Memory B cell (primary cell): ENCODE measurements at regions not wholly inside any gene's neighbourhood (a gene's known extent, or its start where the extent isn't known, plus 50 kb on each side); places are given as distances from the start of the nearest gene placed in this dataset.
"Not testable (repeated sequence)": the region's sequence is repeated elsewhere in the genome, so short reads cannot be mapped to it uniquely, and the experiment has no call there.

Source experiments
- ATAC-seq: fragments of 150-1000 bp; cut with Tn5 transposase; 2 replicates; pipeline ENCODE4 v1.10.0; 2021; ENCODE audit warnings: low read depth, mild to moderate bottlenecking, moderate library complexity
- DNase-seq, 2 donors: peaks; one replicate each; pipeline ENCODE4 v3.0.0; 2022; ENCODE audit warnings: low spot score in 2 of 2
- H3K27ac Mint-ChIP-seq: one replicate; pipeline ENCODE4 v1.8.0; 2022; ENCODE audit warnings: mild to moderate bottlenecking, moderate library complexity, mixed read lengths
- H3K27me3 Mint-ChIP-seq: one replicate; pipeline ENCODE4 v1.8.0; 2022; ENCODE audit warnings: mixed read lengths
- H3K36me3 Mint-ChIP-seq: one replicate; pipeline ENCODE4 v1.8.0; 2022; ENCODE audit warnings: mild to moderate bottlenecking, mixed read lengths
- H3K4me1 Mint-ChIP-seq: one replicate; pipeline ENCODE4 v1.8.0; 2022; ENCODE audit warnings: mixed read lengths
- H3K4me3 Mint-ChIP-seq: one replicate; pipeline ENCODE4 v1.8.0; 2022; ENCODE audit warnings: mild to moderate bottlenecking, moderate library complexity, mixed read lengths
- H3K9me3 Mint-ChIP-seq: one replicate; pipeline ENCODE4 v1.8.0; 2022; ENCODE audit warnings: mixed read lengths

- peaks cover 47% of the 10 kb centered on the region for H3K4me1 Mint-ChIP-seq
Observed at GRCh38 chr4:79599691-79600090, 191.7 kb upstream of the GK2 start.

GRCh38 chr4:79598801-79599200 lies 190.8 kb upstream of the GK2 start:
- Mint-ChIP-seq H3K27me3 (no peaks in the 10 kb centered on the region), H3K4me1 (peaks cover 44% of the 10 kb centered on the region), H3K27ac (peak overlapping the region; percentile 88), H3K36me3 (peaks cover 17% of the 10 kb centered on the region), H3K4me3 (peak overlapping the region; percentile 88), H3K9me3 (peaks cover 9% of the 10 kb centered on the region)
- no peak for DNase-seq
- ATAC-seq: no peak

More at GRCh38 chr4:79599691-79600090, 191.7 kb upstream of the GK2 start:
- Mint-ChIP-seq H3K27me3 (no peaks in the 10 kb centered on the region), H3K4me3 (peak overlapping the region; percentile 88), H3K27ac (peak overlapping the region; percentile 88), H3K36me3 (peaks cover 17% of the 10 kb centered on the region), H3K9me3 (peaks cover 9% of the 10 kb centered on the region)
- DNase-seq: no peak
- no peak for ATAC-seq

- H3K27ac Mint-ChIP-seq: peak overlapping the region; percentile 88
- ATAC-seq: peak; percentile 83
- DNase-seq: no peak
- peaks cover 6% of the 10 kb centered on the region for H3K9me3 Mint-ChIP-seq
- H3K4me1 Mint-ChIP-seq: peaks cover 38% of the 10 kb centered on the region
- peaks cover 16% of the 10 kb centered on the region for H3K36me3 Mint-ChIP-seq
- H3K27me3 Mint-ChIP-seq: no peaks in the 10 kb centered on the region
- H3K4me3 Mint-ChIP-seq: peak overlapping the region; percentile 57
Observed at GRCh38 chr4:79598214-79598613, 190.2 kb upstream of the GK2 start.

DNA sequence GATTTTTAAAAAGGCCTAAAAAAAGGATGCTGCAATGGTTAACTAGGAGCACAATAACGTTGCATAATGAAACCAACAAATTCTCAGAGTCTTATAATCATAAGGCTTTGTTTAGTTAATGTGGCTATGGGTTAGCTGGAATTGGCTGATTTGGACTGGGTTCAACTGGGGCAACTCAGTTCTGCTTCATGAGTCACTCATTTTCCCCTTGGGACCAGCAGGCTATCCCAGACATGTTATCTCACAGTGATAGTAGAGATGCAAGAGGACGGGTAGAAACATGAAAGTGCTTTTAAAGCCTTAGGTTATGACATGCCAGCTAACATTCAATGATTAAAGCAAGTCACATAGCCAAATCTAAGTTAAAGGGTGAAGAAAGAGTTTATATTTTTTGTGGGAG lies 189.2 kb upstream of the GK2 start:
- peaks cover 7% of the 10 kb centered on the region for H3K9me3 Mint-ChIP-seq
- peaks cover 2% of the 10 kb centered on the region for H3K27me3 Mint-ChIP-seq
- DNase-seq (no peak), ATAC-seq (no peak)
- peak overlapping the region; percentile 88 for H3K27ac Mint-ChIP-seq
- H3K36me3 Mint-ChIP-seq: peaks cover 15% of the 10 kb centered on the region
- peak overlapping the region; percentile 56 for H3K4me3 Mint-ChIP-seq
- H3K4me1 Mint-ChIP-seq: peaks cover 40% of the 10 kb centered on the region

DNA sequence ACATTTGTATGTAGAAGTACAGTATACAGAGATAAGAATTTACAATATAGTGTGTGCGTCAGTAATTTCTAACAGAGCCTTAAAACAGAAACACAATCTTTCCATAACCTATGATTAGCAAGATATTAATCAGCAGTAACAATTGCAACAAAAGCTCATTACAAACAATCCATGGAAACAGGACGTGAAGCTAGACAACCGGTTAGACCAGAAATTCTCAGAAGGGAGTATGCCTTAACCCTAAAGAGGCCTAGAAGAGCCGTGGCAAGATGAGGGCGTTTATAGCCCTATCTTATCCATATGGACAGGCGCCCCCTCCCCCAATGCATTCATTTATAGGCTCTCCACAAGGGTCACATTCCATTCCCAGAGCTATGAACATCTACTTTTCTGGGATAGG lies 184.2 kb upstream of the GK2 start:
- not testable (repeated sequence) for H3K27me3 Mint-ChIP-seq, H3K27ac Mint-ChIP-seq, ATAC-seq, H3K36me3 Mint-ChIP-seq, H3K9me3 Mint-ChIP-seq, H3K4me3 Mint-ChIP-seq, H3K4me1 Mint-ChIP-seq, DNase-seq

GRCh38 chr4:79588679-79589078 lies 180.7 kb upstream of the GK2 start:
- ATAC-seq (no peak), DNase-seq (no peak)
- Mint-ChIP-seq H3K36me3 (peaks cover 2% of the 10 kb centered on the region), H3K4me1 (peaks cover 2% of the 10 kb centered on the region), H3K27me3 (peaks cover 2% of the 10 kb centered on the region), H3K4me3 (no peak overlapping the region), H3K9me3 (peaks cover 2% of the 10 kb centered on the region), H3K27ac (no peak overlapping the region)

DNA sequence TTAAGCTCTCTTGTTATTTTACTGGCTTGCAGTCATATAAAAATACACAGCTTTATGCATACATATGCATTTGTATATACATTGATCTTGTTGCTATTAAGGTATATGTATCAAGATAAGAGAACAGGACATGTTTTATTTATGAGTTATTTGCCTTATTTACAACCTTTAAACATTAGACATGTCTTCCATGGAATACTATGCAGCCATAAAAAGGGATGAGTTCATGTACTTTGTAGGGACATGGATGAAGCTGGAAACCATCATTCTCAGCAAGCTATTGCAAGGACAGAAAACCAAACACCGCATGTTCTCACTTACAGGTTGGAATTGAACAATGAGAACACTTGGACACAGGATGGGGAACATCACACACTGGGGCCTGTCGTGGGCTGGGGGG lies 179.2 kb upstream of the GK2 start:
- H3K36me3 Mint-ChIP-seq, H3K4me3 Mint-ChIP-seq, H3K27ac Mint-ChIP-seq, ATAC-seq, H3K27me3 Mint-ChIP-seq, H3K9me3 Mint-ChIP-seq, DNase-seq, H3K4me1 Mint-ChIP-seq: not testable (repeated sequence)

DNA sequence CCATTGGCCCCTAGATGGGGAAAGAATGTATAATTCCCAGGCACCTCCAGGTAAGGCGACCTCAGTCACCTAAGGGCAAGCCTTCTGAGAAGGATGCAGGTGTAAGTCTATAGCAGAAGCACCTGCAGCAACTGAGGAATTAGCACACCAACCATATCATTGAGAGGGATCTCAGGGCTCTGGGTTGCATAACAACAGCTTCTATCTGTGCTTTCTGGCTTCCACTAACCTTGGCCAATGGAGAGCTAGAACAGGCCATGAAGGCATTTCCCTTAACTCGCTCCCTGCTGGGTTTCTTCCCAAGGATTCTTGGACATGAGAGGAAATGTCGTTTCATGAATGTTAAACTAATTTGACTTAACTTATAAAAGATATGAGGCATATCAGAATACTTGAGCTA lies 177.8 kb upstream of the GK2 start:
- H3K4me3 Mint-ChIP-seq: no peak overlapping the region
- peaks cover 2% of the 10 kb centered on the region for H3K36me3 Mint-ChIP-seq
- H3K27ac Mint-ChIP-seq: no peak overlapping the region
- no peaks in the 10 kb centered on the region for H3K9me3 Mint-ChIP-seq
- ATAC-seq: no peak
- no peaks in the 10 kb centered on the region for H3K4me1 Mint-ChIP-seq
- DNase-seq: no peak
- H3K27me3 Mint-ChIP-seq: no peaks in the 10 kb centered on the region

DNA sequence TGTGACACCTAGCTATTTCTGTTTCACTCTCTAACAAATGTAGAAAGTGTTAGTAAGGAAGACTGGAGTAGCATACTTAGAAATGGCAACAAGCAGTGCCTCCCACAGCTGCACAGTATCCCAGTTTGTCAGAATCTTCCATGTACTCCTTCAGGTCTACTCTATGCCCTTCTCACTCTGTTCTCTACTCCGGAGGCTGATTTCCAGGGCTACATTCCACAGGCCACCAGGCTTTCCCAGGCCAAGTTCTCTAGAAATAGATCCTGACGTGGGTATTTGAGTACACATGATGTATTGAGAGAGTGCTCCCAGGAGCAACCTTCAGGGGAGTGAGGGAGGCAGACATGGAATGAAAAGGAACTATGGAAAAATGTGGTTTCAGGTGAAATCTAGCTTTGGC lies 177.3 kb upstream of the GK2 start:
- H3K27me3 Mint-ChIP-seq: no peaks in the 10 kb centered on the region
- no peaks in the 10 kb centered on the region for H3K9me3 Mint-ChIP-seq
- no peak overlapping the region for H3K27ac Mint-ChIP-seq
- no peak for ATAC-seq
- H3K4me1 Mint-ChIP-seq: no peaks in the 10 kb centered on the region
- H3K4me3 Mint-ChIP-seq: no peak overlapping the region
- H3K36me3 Mint-ChIP-seq: peaks cover 2% of the 10 kb centered on the region
- no peak for DNase-seq

GRCh38 chr4:79584902-79585301 lies 176.9 kb upstream of the GK2 start:
- ATAC-seq (no peak), DNase-seq (no peak)
- Mint-ChIP-seq H3K4me1 (no peaks in the 10 kb centered on the region), H3K36me3 (peaks cover 2% of the 10 kb centered on the region), H3K4me3 (no peak overlapping the region), H3K27me3 (no peaks in the 10 kb centered on the region), H3K27ac (no peak overlapping the region), H3K9me3 (no peaks in the 10 kb centered on the region)

- Mint-ChIP-seq H3K27ac (no peak overlapping the region), H3K4me3 (no peak overlapping the region)
- ATAC-seq: no peak
Observed at GRCh38 chr4:79584352-79584751, 176.3 kb upstream of the GK2 start.

GRCh38 chr4:79578606-79579005 lies 170.6 kb upstream of the GK2 start:
- DNase-seq (no peak), ATAC-seq (no peak)
- no peak overlapping the region for H3K4me3 Mint-ChIP-seq
- H3K4me1 Mint-ChIP-seq: peaks cover 3% of the 10 kb centered on the region
- H3K9me3 Mint-ChIP-seq: no peaks in the 10 kb centered on the region
- H3K27ac Mint-ChIP-seq: no peak overlapping the region
- peaks cover 1% of the 10 kb centered on the region for H3K27me3 Mint-ChIP-seq
- H3K36me3 Mint-ChIP-seq: no peaks in the 10 kb centered on the region

More at GRCh38 chr4:79584352-79584751, 176.3 kb upstream of the GK2 start:
- no peaks in the 10 kb centered on the region for H3K27me3 Mint-ChIP-seq
- H3K36me3 Mint-ChIP-seq: peaks cover 2% of the 10 kb centered on the region
- no peak for DNase-seq
- no peaks in the 10 kb centered on the region for H3K4me1 Mint-ChIP-seq
- H3K9me3 Mint-ChIP-seq: no peaks in the 10 kb centered on the region

DNA sequence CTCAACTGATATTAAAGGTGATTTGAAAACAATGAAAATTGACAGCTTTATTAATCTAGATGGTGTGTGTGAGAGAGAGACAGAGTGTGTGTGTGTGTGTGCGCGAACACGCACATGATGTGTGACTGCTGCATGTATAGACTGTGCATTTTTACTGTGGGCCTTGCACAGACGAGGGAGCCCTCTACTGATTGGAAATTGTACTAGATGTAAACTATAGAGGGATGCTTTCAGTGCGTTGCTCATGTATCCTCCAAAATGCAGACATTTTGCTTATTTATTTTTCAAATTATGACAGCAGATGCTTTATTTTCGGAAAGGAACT lies 168.4 kb upstream of the GK2 start:
- no peaks in the 10 kb centered on the region for H3K9me3 Mint-ChIP-seq
- peak in 1 of 2 donors; percentile 9 for DNase-seq

GRCh38 chr4:79575709-79576428 lies 167.8 kb upstream of the GK2 start:
- H3K4me1 Mint-ChIP-seq: peaks cover 3% of the 10 kb centered on the region
- no peak for ATAC-seq
- H3K36me3 Mint-ChIP-seq: no peaks in the 10 kb centered on the region
- H3K27me3 Mint-ChIP-seq: peaks cover 1% of the 10 kb centered on the region
- no peak overlapping the region for H3K4me3 Mint-ChIP-seq
- no peaks in the 10 kb centered on the region for H3K9me3 Mint-ChIP-seq
- DNase-seq: no peak
- no peak overlapping the region for H3K27ac Mint-ChIP-seq

More for the DNA sequence above, 168.4 kb upstream of the GK2 start:
- no peaks in the 10 kb centered on the region for H3K36me3 Mint-ChIP-seq
- no peak overlapping the region for H3K4me3 Mint-ChIP-seq
- peaks cover 1% of the 10 kb centered on the region for H3K27me3 Mint-ChIP-seq
- peak; percentile 66 for ATAC-seq
- H3K27ac Mint-ChIP-seq: no peak overlapping the region
- peaks cover 3% of the 10 kb centered on the region for H3K4me1 Mint-ChIP-seq

DNA sequence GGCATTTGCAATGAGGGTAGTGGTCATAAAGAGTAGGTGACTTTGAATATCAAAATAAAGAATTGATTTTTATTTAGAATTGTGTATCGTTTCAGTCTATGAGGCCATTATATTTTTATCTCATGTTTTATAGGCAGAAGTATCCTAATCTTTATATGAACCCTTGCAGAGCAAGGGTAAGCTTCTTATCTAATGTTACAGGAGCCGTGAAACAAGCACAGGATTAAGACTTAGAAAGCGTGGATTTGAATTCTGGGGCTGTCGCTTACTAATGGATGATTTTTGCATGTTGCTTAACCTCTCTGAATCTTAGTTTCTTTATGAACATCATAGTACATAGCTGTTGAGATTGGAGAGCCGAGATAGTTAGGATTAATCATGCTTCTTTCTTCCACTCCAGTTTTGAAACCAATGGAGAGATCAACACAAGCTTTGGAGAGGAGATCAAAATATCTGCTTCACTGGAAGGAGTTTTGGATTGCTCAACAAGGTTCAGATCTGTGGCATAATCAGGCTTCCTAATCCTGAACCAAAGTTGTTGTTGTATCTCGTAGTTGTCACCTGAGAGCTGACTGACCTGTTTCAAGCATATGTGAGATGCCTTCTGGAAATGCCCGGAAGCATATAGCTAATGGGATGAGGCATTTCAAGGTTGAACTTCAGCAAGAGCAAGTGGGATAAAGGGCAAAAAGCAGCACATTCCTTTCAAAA lies 166.9 kb upstream of the GK2 start:
- Mint-ChIP-seq H3K9me3 (no peaks in the 10 kb centered on the region), H3K27me3 (peaks cover 1% of the 10 kb centered on the region), H3K36me3 (no peaks in the 10 kb centered on the region), H3K27ac (no peak overlapping the region), H3K4me3 (no peak overlapping the region), H3K4me1 (peaks cover 3% of the 10 kb centered on the region)
- no peak for DNase-seq
- ATAC-seq: no peak
